ENCODE measurements at regions not wholly inside any gene's neighbourhood (a gene's known extent, or its start where the extent isn't known, plus 50 kb on each side); places are given as distances from the start of the nearest gene placed in this dataset.

DNA sequence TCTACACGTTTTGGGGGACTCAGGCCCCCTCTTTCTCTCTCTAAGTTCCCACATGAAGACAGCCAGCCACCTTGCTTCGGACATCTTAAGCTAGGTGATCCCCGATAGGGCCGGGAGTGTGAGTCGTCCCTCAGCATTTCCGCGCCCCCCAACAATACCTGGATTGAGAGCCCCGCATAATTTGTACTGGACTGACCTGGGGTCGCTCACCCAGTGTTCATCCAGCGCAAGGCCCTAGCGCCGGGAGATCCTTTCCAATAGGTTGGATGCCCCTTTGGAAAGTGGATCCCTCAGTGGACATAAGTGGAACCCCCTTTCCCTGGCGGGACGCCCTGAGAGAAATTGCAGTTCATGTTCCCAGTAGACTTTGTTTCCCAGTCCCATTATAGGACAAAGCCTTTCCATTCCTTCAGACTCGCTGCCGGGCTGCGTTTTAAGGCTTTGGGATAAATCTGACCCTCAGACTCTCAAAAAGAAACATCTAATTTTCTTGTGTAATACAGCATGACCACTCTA lies 77.8 kb upstream of the KCNH7 start:
- TF ChIP-seq, protein P1, sequence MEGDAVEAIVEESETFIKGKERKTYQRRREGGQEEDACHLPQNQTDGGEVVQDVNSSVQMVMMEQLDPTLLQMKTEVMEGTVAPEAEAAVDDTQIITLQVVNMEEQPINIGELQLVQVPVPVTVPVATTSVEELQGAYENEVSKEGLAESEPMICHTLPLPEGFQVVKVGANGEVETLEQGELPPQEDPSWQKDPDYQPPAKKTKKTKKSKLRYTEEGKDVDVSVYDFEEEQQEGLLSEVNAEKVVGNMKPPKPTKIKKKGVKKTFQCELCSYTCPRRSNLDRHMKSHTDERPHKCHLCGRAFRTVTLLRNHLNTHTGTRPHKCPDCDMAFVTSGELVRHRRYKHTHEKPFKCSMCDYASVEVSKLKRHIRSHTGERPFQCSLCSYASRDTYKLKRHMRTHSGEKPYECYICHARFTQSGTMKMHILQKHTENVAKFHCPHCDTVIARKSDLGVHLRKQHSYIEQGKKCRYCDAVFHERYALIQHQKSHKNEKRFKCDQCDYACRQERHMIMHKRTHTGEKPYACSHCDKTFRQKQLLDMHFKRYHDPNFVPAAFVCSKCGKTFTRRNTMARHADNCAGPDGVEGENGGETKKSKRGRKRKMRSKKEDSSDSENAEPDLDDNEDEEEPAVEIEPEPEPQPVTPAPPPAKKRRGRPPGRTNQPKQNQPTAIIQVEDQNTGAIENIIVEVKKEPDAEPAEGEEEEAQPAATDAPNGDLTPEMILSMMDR (IDR thresholded peaks at IDR 0.05; ENCODE audit: borderline replicate concordance, control extremely low read depth, extremely low read depth, insufficient read depth, missing control alignments): no peak
- no peak for DNase-seq (ENCODE audit: low spot score)
- in situ Hi-C loops (cut with MboI; ENCODE audit: low sequenced_read_pairs, unreplicated experiment): no loop called here

- in situ Hi-C loops (cut with MboI; ENCODE audit: low sequenced_read_pairs, unreplicated experiment): no loop called here
- no peak for DNase-seq (ENCODE audit: low spot score)
- TF ChIP-seq, protein P1 (IDR thresholded peaks at IDR 0.05; ENCODE audit: borderline replicate concordance, control extremely low read depth, extremely low read depth, insufficient read depth, missing control alignments): no peak
Measured at GRCh38 chr2:162915858-162916257, 77.3 kb upstream of the KCNH7 start.

DNA sequence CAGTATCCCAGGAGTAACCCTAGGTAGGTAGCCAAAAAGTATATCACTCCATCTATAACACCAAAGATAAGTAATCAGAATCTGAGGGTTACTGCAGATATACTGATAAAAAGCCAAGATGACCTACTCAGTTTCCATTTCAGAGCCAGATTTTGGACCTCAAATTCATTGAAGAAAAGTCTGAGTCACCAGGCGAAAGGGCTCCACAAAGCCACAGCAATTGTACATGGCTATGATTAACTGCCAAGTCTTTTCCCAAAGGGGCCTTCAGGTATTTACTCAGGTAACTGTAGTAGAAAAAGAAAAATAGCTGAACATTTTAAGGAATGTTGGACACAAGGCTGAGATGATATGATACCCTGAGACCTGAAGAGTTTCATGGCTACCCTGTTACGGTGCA lies 75.6 kb upstream of the KCNH7 start:
- no peak for DNase-seq (ENCODE audit: low spot score)
- TF ChIP-seq, protein P1 (IDR thresholded peaks at IDR 0.05; ENCODE audit: borderline replicate concordance, control extremely low read depth, extremely low read depth, insufficient read depth, missing control alignments): no peak
- in situ Hi-C loops (cut with MboI; ENCODE audit: low sequenced_read_pairs, unreplicated experiment): no loop called here

DNA sequence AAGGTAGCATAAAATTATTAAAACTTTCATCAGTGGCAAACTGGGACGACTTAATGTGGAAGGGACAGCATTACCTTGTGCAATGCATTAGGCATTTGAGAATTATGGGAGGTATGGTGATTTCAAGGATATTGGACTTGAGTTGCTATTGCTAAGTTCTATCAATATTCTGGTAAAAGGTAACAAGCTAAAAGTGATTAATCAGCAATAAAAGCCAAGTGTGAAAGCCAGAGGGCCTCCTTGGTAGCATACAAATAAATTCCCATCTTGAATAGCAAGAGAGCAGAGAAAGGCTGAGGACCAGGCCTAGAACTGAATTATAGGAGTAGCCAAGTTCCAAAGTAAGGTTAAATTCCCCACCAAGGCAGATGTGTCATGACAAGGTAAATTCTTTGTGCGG lies 74.2 kb upstream of the KCNH7 start:
- TF ChIP-seq, protein P1 (IDR thresholded peaks at IDR 0.05; ENCODE audit: borderline replicate concordance, control extremely low read depth, extremely low read depth, insufficient read depth, missing control alignments): no peak
- in situ Hi-C loops (cut with MboI; ENCODE audit: low sequenced_read_pairs, unreplicated experiment): no loop called here
- no peak for DNase-seq (ENCODE audit: low spot score)

DNA sequence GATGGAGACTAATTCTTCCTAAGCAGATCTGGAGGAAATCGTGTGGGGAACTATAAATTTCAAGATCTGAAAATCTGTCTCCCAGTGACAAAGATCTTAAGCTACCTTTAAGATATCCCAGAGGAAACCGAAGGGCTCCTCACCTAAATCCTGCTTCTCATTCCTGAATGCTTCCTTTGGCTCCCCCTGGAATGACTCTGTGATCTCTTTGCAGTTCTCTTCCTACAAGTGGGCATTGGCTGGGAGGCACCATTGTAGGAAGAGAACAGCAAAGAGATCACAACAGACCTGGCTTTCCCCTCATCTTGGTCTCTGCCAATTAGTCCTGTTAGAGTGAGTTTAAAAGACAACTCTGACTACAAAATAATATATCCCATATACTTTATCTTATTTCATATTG lies 70.0 kb upstream of the KCNH7 start:
- in situ Hi-C loops (cut with MboI; ENCODE audit: low sequenced_read_pairs, unreplicated experiment): no loop called here
- TF ChIP-seq, protein P1 (IDR thresholded peaks at IDR 0.05; ENCODE audit: borderline replicate concordance, control extremely low read depth, extremely low read depth, insufficient read depth, missing control alignments): no peak
- no peak for DNase-seq (ENCODE audit: low spot score)

- DNase-seq (ENCODE audit: low spot score): peak; percentile 13
- TF ChIP-seq, protein P1 (IDR thresholded peaks at IDR 0.05; ENCODE audit: borderline replicate concordance, control extremely low read depth, extremely low read depth, insufficient read depth, missing control alignments): peak; percentile 80
- in situ Hi-C loops (cut with MboI; ENCODE audit: low sequenced_read_pairs, unreplicated experiment): loop anchor here (25.0 kb wide), 1 partner anchor 246 kb away; no protein-coding TSS in a partner anchor
Measured at GRCh38 chr2:162890690-162891311, 52.2 kb upstream of the KCNH7 start.

All from GM13976 (cell line).